HL-60 (cell line): ENCODE measurements at regions not wholly inside any gene's neighbourhood (a gene's known extent, or its start where the extent isn't known, plus 50 kb on each side); places are given as distances from the start of the nearest gene placed in this dataset.

Experiments used
- DNase-seq, 2 experiments: peaks; one replicate each; pipeline ENCODE4 v3.0.0-alpha.2; 2010 to 2020; ENCODE audit warnings: low read depth in 1 of 2, low spot score in 1 of 2
- H3K27ac ChIP-seq: fragments of 250-450 bp; sonication (Bioruptor Pico); replicated peaks from 2 replicates; pipeline ENCODE4 v1.5.1; 2020; ENCODE audit warnings: mild to moderate bottlenecking, moderate library complexity
- H3K27me3 ChIP-seq: fragments of 250-450 bp; sonication (Bioruptor Pico); 2 replicates; pipeline ENCODE4 v1.5.1; 2021; ENCODE audit warnings: mild to moderate bottlenecking, moderate library complexity; ENCODE audit not compliant: insufficient read depth, poor library complexity, severe bottlenecking
- H3K4me3 ChIP-seq: replicated peaks from 2 replicates; pipeline ENCODE4 v1.5.1; 2011; ENCODE audit warnings: mild to moderate bottlenecking, control low read depth, low read length; ENCODE audit not compliant: insufficient read depth
- GABPA ChIP-seq: IDR thresholded peaks from 2 replicates; pipeline ENCODE4 v1.6.1; 2012; ENCODE audit warnings: low read depth
- POLR2AphosphoS5 ChIP-seq: IDR thresholded peaks from 2 replicates; pipeline ENCODE4 v1.6.1; 2012; ENCODE audit warnings: low read depth
- SPI1 ChIP-seq: IDR thresholded peaks from 2 replicates; pipeline ENCODE4 v1.6.1; 2012; ENCODE audit warnings: low read depth, mild to moderate bottlenecking, borderline replicate concordance
- TF ChIP-seq, protein P1 (sequence below): IDR thresholded peaks from one replicate; pipeline ENCODE4 v1.5.1; 2011; ENCODE audit warnings: low read length, control low read depth, inconsistent platforms; ENCODE audit not compliant: insufficient read depth
- TF ChIP-seq, protein P2 (sequence below): IDR thresholded peaks from 2 replicates; pipeline ENCODE4 v1.6.1; 2012; ENCODE audit warnings: low read depth; ENCODE audit not compliant: insufficient replicate concordance

DNA sequence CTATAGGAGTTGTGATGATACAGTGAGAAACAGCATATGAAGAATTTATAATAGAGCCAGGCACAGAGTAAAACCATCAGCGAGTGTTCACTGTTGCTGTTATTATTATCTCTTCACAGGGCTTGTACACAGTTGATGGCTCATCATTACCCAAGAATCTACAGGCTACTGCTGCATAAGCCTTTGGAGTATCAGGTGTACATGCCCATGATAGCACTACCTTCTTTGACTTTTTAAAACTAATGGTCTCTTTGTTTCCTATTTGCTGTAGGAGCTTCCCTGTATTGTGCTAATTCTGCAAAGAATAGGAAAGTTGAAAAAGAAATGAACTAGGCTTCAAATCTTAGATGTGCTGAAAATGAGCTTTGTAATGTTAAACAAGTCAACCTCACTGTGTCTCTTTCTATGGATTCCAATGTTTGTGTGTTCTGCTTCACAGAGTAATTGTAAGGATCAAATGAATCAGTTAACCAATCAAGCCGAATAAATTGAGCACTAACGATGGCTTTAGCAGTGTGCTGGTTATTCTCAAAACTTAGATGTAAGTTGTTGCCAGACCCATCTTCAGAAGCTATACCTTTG, 138.8 kb downstream of the TUSC7 start:
- H3K27ac ChIP-seq, result no peak overlapping the region
- H3K27me3 ChIP-seq, result no peaks in the 10 kb centered on the region
- no peak for TF ChIP-seq POLR2AphosphoS5
- TF ChIP-seq GABPA, result no peak
- TF ChIP-seq SPI1, result no peak
- TF ChIP-seq, protein P1, sequence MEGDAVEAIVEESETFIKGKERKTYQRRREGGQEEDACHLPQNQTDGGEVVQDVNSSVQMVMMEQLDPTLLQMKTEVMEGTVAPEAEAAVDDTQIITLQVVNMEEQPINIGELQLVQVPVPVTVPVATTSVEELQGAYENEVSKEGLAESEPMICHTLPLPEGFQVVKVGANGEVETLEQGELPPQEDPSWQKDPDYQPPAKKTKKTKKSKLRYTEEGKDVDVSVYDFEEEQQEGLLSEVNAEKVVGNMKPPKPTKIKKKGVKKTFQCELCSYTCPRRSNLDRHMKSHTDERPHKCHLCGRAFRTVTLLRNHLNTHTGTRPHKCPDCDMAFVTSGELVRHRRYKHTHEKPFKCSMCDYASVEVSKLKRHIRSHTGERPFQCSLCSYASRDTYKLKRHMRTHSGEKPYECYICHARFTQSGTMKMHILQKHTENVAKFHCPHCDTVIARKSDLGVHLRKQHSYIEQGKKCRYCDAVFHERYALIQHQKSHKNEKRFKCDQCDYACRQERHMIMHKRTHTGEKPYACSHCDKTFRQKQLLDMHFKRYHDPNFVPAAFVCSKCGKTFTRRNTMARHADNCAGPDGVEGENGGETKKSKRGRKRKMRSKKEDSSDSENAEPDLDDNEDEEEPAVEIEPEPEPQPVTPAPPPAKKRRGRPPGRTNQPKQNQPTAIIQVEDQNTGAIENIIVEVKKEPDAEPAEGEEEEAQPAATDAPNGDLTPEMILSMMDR, result no peak
- TF ChIP-seq, protein P2, sequence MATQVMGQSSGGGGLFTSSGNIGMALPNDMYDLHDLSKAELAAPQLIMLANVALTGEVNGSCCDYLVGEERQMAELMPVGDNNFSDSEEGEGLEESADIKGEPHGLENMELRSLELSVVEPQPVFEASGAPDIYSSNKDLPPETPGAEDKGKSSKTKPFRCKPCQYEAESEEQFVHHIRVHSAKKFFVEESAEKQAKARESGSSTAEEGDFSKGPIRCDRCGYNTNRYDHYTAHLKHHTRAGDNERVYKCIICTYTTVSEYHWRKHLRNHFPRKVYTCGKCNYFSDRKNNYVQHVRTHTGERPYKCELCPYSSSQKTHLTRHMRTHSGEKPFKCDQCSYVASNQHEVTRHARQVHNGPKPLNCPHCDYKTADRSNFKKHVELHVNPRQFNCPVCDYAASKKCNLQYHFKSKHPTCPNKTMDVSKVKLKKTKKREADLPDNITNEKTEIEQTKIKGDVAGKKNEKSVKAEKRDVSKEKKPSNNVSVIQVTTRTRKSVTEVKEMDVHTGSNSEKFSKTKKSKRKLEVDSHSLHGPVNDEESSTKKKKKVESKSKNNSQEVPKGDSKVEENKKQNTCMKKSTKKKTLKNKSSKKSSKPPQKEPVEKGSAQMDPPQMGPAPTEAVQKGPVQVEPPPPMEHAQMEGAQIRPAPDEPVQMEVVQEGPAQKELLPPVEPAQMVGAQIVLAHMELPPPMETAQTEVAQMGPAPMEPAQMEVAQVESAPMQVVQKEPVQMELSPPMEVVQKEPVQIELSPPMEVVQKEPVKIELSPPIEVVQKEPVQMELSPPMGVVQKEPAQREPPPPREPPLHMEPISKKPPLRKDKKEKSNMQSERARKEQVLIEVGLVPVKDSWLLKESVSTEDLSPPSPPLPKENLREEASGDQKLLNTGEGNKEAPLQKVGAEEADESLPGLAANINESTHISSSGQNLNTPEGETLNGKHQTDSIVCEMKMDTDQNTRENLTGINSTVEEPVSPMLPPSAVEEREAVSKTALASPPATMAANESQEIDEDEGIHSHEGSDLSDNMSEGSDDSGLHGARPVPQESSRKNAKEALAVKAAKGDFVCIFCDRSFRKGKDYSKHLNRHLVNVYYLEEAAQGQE, result no peak
- no peak overlapping the region for H3K4me3 ChIP-seq
- no peak for DNase-seq

DNA sequence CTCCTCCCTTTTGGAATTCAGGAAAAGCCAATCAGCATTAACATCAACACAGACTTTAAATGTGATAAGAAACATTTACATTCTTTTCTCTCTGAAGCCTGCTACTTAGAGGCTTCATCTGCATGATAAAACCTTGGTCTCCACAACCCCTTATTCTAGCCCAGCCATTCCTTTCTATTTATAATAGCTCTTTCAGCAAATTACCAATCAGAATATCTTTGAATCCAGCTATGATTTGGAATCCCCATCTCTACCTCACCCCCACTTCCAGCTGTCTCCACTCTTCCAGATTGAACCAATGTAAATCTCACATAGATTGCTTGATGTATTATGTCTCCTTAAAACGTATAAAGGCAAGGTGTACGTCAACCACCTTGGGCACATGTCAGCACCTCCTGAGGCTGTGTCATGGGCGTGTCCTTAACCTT, 139.7 kb downstream of the TUSC7 start:
- no peak overlapping the region for H3K4me3 ChIP-seq
- H3K27ac ChIP-seq, result no peak overlapping the region
- DNase-seq, result no peak
- TF ChIP-seq, protein P1, result no peak
- TF ChIP-seq SPI1 (no peak), GABPA (no peak), POLR2AphosphoS5 (no peak)
- TF ChIP-seq, protein P2, result no peak
- no peaks in the 10 kb centered on the region for H3K27me3 ChIP-seq

DNA sequence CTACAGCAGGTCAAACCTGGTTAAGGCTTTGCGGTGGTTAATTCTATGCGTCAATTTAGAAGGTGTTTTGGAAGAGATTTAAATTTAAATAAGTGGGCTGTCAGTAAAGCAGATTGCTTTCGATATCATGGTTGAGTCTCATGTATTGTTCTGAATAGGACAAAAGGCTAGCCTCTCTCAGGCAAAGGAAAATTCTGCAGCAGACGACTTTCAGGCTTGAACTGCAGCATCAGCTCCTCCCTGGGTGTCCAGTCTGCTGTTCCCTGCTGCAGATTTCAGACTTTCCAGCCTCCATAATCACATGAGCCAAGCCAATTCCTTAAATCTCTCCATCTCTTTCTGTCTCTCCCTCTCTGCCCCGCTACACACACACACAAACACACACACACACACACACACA, 143.2 kb downstream of the TUSC7 start:
- no peak for DNase-seq
- Histone ChIP-seq H3K27ac (no peak overlapping the region), H3K27me3 (no peaks in the 10 kb centered on the region), H3K4me3 (no peak overlapping the region)
- no peak for TF ChIP-seq POLR2AphosphoS5
- TF ChIP-seq, protein P2, result no peak
- no peak for TF ChIP-seq GABPA
- TF ChIP-seq, protein P1, result no peak
- no peak for TF ChIP-seq SPI1
